SU-DHL-6 (cell line): ENCODE measurements at regions not wholly inside any gene's neighbourhood (a gene's known extent, or its start where the extent isn't known, plus 50 kb on each side); places are given as distances from the start of the nearest gene placed in this dataset.

Experiments
- EZH2phosphoT487 ChIP-seq: fragments of 200-600 bp; sonication (generic), shearing (Covaris generic); conservative IDR thresholded peaks from 2 replicates; pipeline ENCODE4 v1.6.1; 2018; ENCODE audit warnings: mild to moderate bottlenecking, antibody characterized with exemption, low read length, moderate library complexity, mixed read lengths
- TF ChIP-seq, protein P1 (sequence below): fragments of 200-600 bp; sonication (generic); IDR thresholded peaks from one replicate; pipeline ENCODE4 v1.5.1; 2017; ENCODE audit warnings: antibody characterized with exemption, mild to moderate bottlenecking, low read length, moderate library complexity; ENCODE audit not compliant: insufficient read depth, poor library complexity, severe bottlenecking

DNA sequence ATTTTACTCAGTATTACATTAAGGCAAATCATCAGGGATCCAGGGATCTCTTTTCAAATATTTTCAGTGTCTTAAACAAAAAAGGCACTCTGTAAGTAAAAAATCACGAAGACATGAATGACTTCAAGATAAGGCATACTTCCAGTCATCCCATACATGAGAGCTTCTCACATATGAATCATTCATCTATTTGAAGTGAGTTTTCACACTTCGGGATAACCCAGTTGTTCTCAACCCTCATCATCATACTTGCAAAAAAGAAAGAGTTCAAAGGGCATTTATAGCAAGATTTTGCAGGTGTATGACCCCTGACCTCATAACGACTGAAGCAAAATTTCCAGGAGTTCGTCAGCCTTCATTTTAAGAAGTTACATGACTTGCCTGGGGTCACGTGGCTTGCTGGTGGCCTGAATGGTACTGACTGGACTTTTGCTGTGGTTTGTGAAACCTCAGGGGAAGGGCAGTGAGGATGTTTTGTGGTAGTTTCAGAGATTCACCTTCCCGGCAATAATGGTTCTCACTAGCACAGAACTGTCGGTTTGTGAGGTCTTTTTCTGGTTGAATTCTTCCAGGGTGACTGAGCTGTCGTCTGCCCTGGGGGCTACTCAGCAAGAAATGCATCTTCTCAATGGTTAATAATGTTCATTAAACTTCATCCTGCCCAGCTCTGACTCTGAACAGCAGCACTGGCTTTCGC is 115.8 kb upstream of the SHISA3 start:
- TF ChIP-seq, protein P1, sequence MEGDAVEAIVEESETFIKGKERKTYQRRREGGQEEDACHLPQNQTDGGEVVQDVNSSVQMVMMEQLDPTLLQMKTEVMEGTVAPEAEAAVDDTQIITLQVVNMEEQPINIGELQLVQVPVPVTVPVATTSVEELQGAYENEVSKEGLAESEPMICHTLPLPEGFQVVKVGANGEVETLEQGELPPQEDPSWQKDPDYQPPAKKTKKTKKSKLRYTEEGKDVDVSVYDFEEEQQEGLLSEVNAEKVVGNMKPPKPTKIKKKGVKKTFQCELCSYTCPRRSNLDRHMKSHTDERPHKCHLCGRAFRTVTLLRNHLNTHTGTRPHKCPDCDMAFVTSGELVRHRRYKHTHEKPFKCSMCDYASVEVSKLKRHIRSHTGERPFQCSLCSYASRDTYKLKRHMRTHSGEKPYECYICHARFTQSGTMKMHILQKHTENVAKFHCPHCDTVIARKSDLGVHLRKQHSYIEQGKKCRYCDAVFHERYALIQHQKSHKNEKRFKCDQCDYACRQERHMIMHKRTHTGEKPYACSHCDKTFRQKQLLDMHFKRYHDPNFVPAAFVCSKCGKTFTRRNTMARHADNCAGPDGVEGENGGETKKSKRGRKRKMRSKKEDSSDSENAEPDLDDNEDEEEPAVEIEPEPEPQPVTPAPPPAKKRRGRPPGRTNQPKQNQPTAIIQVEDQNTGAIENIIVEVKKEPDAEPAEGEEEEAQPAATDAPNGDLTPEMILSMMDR, result no peak
- no peak for TF ChIP-seq EZH2phosphoT487
